Uterus (tissue), 2 donors: ENCODE measurements at regions not wholly inside any gene's neighbourhood (a gene's known extent, or its start where the extent isn't known, plus 50 kb on each side); places are given as distances from the start of the nearest gene placed in this dataset.

ENCODE experiments used
- CTCF ChIP-seq, 4 experiments: fragments of 200-600 bp in 2 of 4; fragments of 450-650 bp in 2 of 4; sonication (generic) in 2 of 4; IDR thresholded peaks; one replicate each; pipeline ENCODE4 v1.5.1; 2016 to 2019; ENCODE audit warnings: antibody characterized with exemption in 4 of 4, mild to moderate bottlenecking in 2 of 4, moderate library complexity in 1 of 4
- POLR2A ChIP-seq, 2 donors: fragments of 450-650 bp; IDR thresholded peaks; one replicate each; pipeline ENCODE4 v1.6.1; 2016; ENCODE audit warnings: antibody characterized with exemption in 2 of 2, mild to moderate bottlenecking in 1 of 2, moderate library complexity in 1 of 2

- TF ChIP-seq CTCF (IDR thresholded peaks at IDR 0.05) (no peak), POLR2A (IDR thresholded peaks at IDR 0.05) (no peak)
Measured at GRCh38 chr7:15143121-15143520, 240.6 kb upstream of the DGKB start.
